ENCODE measurements at regions not wholly inside any gene's neighbourhood (a gene's known extent, or its start where the extent isn't known, plus 50 kb on each side); places are given as distances from the start of the nearest gene placed in this dataset.

GRCh38 chr5:67693956-67694809, 497.6 kb upstream of the CD180 start:
- no peak for DNase-seq (ENCODE audit: low spot score)

- DNase-seq (ENCODE audit: low spot score): no peak
Observed at GRCh38 chr5:67686746-67687145, 490.1 kb upstream of the CD180 start.

- DNase-seq (ENCODE audit: low spot score): no peak
Observed at GRCh38 chr5:67681703-67682102, 485.1 kb upstream of the CD180 start.

GRCh38 chr5:67680099-67680498, 483.5 kb upstream of the CD180 start:
- no peak for DNase-seq (ENCODE audit: low spot score)

GRCh38 chr5:67679184-67679841, 482.7 kb upstream of the CD180 start:
- no peak for DNase-seq (ENCODE audit: low spot score)

GRCh38 chr5:67678594-67678993, 482.0 kb upstream of the CD180 start:
- no peak for DNase-seq (ENCODE audit: low spot score)

GRCh38 chr5:67677422-67677970, 480.9 kb upstream of the CD180 start:
- peak; percentile 17 for DNase-seq (ENCODE audit: low spot score)

DNA sequence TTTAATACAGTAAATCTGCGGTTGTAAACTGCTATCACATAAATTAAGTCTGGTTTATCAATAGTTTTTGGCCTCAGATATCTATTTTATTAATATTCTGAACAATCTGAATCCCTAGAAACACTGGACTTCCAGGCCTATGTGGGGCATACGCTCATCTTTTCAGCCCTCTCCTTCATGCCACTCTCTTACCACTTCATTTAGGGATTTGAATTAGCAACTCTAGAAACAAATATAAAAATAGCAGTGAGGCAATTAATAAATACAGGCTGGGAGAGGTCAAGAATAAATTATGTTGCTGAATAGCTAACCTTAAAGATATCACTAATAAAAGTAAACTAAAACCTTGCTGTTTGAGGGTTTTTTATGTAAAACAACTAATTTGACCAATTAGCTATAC, 480.3 kb upstream of the CD180 start:
- DNase-seq (ENCODE audit: low spot score): no peak

DNA sequence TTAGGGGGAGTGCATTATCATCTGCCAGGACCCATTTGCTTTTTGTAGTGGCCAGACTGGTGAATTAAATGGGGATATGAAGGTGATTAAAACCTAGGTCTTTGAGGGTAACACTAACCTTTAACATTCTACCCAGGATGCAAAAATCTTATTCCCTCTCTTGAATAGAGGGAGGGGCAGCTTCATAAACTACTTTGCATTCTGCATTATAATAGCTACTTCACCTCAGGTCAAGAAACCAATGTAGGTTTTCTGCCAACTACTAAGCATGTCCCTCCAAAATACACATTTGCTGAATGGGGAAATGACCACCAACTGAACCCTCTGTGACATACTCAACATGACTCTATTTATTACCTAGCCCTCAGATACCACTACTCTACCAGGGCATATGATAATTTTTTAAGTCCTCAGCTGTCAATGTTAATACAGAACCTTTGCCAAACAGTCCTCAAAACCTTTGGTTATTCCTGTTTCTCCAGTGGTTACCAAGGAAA, 477.6 kb upstream of the CD180 start:
- no peak for DNase-seq (ENCODE audit: low spot score)

DNA sequence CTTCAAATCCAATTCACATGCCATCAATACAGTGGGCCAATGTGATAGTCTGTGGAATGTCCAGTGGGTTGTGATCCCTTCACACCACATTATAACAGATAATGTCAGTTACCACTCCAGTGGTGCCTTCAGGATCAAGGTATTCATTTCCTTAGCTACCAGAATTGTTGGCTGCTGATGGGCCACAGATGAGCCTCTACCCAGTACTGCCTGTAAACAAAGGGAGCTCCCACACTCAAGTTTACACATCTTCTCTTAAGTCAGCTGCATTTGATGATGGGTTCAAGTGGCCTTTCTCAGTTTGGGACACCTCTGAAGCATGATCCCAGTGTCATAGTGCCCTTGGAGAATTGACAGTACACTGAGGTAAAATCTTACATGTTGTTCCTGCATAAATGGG, 477.0 kb upstream of the CD180 start:
- no peak for DNase-seq (ENCODE audit: low spot score)

GRCh38 chr5:67673180-67673579, 476.6 kb upstream of the CD180 start:
- DNase-seq (ENCODE audit: low spot score): no peak

DNA sequence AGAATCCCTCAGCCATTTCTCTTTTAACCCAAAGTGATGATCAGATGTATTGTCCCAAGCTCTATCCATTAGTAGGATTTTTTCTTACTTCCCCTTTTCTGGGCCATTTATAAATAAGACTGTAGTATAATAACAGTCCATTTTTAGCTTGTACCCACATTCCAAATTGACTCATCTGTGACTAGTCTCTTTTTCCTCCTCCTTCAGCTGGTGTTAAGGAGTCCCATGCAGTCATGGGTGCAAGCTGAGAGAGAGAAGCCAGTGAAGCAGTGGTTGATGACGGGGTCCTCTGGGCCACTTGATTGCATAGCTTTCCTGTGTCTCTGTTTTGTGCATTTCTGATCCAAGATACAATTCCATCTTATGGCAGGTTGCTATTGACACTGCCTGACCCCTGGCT, 476.0 kb upstream of the CD180 start:
- no peak for DNase-seq (ENCODE audit: low spot score)

DNA sequence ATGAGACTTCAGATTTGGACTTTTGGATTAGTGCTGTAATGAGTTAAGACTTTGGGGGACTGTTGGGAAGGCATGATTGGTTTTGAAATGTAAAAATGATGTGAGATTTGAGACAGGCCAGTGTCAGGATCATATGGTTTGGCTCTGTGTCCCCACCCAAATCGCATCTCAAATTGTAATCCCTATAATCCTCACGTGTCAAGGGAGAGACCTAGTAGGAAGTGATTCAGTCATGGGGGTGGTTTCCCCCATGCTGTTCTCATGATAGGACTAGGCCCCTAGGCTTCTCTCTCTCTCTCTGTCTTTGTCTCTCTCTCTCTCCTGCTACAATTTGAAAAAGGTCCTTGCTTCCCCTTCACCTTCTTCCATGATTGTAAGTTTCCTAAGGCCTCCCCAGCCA, 473.3 kb upstream of the CD180 start:
- DNase-seq (ENCODE audit: low spot score): no peak

DNA sequence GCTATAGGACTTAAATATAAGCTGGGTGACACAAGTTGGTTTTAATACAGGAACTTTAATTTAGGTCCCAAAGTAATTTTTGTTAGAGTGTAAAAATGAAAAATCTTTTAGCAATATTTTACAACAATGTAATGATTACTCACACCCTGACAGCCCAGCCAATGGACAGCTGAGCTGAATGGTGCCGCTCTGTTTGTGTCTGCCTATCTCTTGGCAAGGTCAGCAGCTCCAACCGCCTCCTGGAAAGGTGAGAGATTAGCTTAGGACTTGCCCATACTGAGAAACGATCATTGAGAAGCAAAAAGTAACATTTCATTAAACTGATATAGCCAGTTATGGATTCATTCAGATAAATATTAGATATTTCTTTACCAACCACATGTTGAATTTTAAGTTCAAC, 463.6 kb upstream of the CD180 start:
- no peak for DNase-seq (ENCODE audit: low spot score)

- DNase-seq (ENCODE audit: low spot score): no peak
Observed at GRCh38 chr5:67659288-67659687, 462.7 kb upstream of the CD180 start.

DNA sequence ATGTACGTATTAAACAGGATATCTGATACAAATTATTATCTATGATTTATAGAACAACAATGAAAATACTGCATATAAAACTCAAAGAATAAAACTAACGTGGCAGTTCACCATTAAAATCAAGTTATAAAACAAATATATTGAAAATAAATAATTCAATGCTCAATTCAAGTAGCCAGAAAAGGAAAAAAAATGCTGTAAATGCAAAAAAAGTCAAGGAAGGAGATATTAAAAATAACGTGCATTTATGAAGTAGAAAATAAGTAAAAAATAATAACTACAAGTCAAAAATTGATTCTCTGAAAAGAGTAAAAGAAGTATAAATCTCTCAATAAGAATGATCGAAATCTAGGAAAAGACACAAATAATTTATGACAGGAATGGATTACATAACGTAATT, 460.5 kb upstream of the CD180 start:
- DNase-seq (ENCODE audit: low spot score): no peak

DNA sequence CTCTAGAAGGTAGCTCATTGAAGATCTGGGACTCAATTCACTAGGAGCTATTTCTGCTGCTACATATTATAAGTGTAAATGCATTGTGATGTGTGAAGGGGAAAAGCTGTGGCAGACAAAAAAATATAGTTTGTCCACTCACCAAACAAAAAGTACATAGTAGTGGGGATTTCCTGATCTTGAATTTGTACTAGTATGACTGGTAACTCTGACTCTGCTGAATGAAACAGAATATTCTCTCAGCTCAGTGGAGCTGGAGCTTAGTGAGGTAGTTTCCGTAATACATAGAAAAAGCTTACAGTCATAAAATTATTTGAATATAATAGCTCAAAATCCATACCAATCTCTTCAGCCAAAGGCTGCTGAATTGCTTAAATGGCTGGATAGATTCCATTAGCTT, 455.6 kb upstream of the CD180 start:
- no peak for DNase-seq (ENCODE audit: low spot score)

DNA sequence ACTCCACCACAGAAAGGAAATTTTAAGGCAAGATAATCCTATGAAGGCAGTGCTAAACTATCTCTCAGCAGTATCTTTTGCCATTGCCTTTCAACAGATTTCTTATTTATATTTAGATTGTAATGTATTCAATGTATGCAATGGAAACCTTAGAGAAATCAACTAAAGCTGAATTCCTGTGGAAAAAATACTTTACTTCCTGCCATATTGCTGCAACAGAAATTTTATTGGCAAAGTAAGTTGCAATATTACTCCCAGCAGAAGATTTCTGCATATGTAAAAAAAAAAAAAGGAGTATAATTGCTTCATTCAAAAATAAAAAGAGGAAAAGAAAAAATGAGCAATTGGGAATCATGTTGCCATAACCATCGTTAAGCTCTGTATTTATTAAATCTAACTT, 454.6 kb upstream of the CD180 start:
- DNase-seq (ENCODE audit: low spot score): no peak

DNA sequence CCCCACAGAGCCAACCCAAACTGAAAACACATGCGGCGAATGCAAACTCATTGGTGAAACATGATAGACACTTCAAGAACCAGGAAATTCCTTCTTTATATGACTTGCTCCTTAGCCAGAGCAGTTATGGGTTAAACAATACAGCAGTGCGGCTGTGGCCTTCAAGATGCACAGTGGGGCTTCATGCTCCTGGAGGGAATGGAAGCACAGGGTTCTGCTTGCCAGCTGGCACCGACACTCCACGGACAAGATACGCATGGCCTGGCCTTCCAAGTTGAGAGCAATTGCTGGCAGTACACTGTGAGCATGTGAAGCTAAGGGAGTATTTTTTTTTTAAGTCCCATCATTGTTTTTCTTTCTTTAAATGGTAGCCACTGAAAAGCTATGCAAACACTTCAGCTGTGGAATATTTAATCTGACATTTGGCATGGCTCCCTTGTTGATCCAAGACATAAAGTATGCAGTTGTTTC, 451.6 kb upstream of the CD180 start:
- peak; percentile 33 for DNase-seq (ENCODE audit: low spot score)

GRCh38 chr5:67647772-67648171, 451.2 kb upstream of the CD180 start:
- no peak for DNase-seq (ENCODE audit: low spot score)

- no peak for DNase-seq (ENCODE audit: low spot score)
Observed at GRCh38 chr5:67644221-67644920, 447.8 kb upstream of the CD180 start.

GRCh38 chr5:67643536-67643935, 446.9 kb upstream of the CD180 start:
- no peak for DNase-seq (ENCODE audit: low spot score)

Measured in Ammon's horn (tissue), 1 donor.